PFSK-1 (cell line): ENCODE measurements at regions not wholly inside any gene's neighbourhood (a gene's known extent, or its start where the extent isn't known, plus 50 kb on each side); places are given as distances from the start of the nearest gene placed in this dataset.

Experiments
- POLR2AphosphoS5 ChIP-seq: IDR thresholded peaks from 2 replicates; pipeline ENCODE4 v1.6.1; 2012; ENCODE audit warnings: low read depth, mild to moderate bottlenecking, control low read depth, low read length, moderate library complexity
- REST ChIP-seq, 2 experiments: IDR thresholded peaks; 2 replicates each; pipeline versions ENCODE4 v1.6.1 to v1.8.0; 2011 to 2012; ENCODE audit warnings: low read depth in 2 of 2, low read length in 2 of 2, control low read depth in 1 of 2, inconsistent platforms in 1 of 2, mild to moderate bottlenecking in 1 of 2, moderate library complexity in 1 of 2; ENCODE audit not compliant: insufficient read depth in 1 of 2
- SIN3A ChIP-seq: IDR thresholded peaks from 2 replicates; pipeline ENCODE4 v1.6.1; 2012; ENCODE audit warnings: mild to moderate bottlenecking, low read length, moderate library complexity, borderline replicate concordance; ENCODE audit not compliant: insufficient read depth
- TAF1 ChIP-seq: IDR thresholded peaks from 2 replicates; pipeline ENCODE4 v1.6.1; 2012; ENCODE audit warnings: low read length, control low read depth, borderline replicate concordance; ENCODE audit not compliant: insufficient read depth

GRCh38 chr13:69600811-69601210, 506.8 kb upstream of the ATXN8OS start:
- TF ChIP-seq REST (IDR thresholded peaks at IDR 0.05; ENCODE audit: insufficient read depth in 1 of 2, low read depth in 2 of 2, low read length in 2 of 2), result no peak
- TF ChIP-seq POLR2AphosphoS5, result no peak
- TF ChIP-seq TAF1, result no peak
- TF ChIP-seq SIN3A, result no peak
